NCI-H2029 treated with DMSO at 0.1 percent for 48 hours (cell line): ENCODE measurements at regions not wholly inside any gene's neighbourhood (a gene's known extent, or its start where the extent isn't known, plus 50 kb on each side); places are given as distances from the start of the nearest gene placed in this dataset.

Source experiments
- DNase-seq: peaks from one replicate; lab custom pipeline; 2025; lab: John Stamatoyannopoulos, UW

- no peak for DNase-seq
Measured at GRCh38 chr5:39800042-39800601, 375.3 kb upstream of the DAB2 start.

- no peak for DNase-seq
Measured at GRCh38 chr5:39799242-39799641, 374.5 kb upstream of the DAB2 start.

GRCh38 chr5:39794513-39795210 lies 369.9 kb upstream of the DAB2 start:
- DNase-seq: no peak

GRCh38 chr5:39785410-39785809 lies 360.6 kb upstream of the DAB2 start:
- no peak for DNase-seq

- DNase-seq: no peak
Measured at GRCh38 chr5:39783756-39784421, 359.1 kb upstream of the DAB2 start.

- no peak for DNase-seq
Measured at GRCh38 chr5:39780347-39780746, 355.6 kb upstream of the DAB2 start.

- DNase-seq: no peak
Measured at GRCh38 chr5:39779831-39780230, 355.1 kb upstream of the DAB2 start.

- DNase-seq: no peak
Measured at GRCh38 chr5:39775797-39776365, 351.1 kb upstream of the DAB2 start.

- no peak for DNase-seq
Measured at GRCh38 chr5:39775086-39775796, 350.5 kb upstream of the DAB2 start.

- DNase-seq: no peak
Measured at GRCh38 chr5:39774605-39775004, 349.8 kb upstream of the DAB2 start.

- no peak for DNase-seq
Measured at GRCh38 chr5:39772307-39772706, 347.5 kb upstream of the DAB2 start.

GRCh38 chr5:39767916-39768315 lies 343.1 kb upstream of the DAB2 start:
- DNase-seq: no peak

- no peak for DNase-seq
Measured at GRCh38 chr5:39765366-39765765, 340.6 kb upstream of the DAB2 start.

- DNase-seq: no peak
Measured at GRCh38 chr5:39762761-39763160, 338.0 kb upstream of the DAB2 start.

GRCh38 chr5:39761199-39761950 lies 336.6 kb upstream of the DAB2 start:
- DNase-seq: no peak

- DNase-seq: no peak
Measured at GRCh38 chr5:39760385-39761198, 335.8 kb upstream of the DAB2 start.

GRCh38 chr5:39759701-39760100 lies 334.9 kb upstream of the DAB2 start:
- no peak for DNase-seq

GRCh38 chr5:39758426-39758825 lies 333.6 kb upstream of the DAB2 start:
- DNase-seq: no peak

GRCh38 chr5:39757131-39757530 lies 332.4 kb upstream of the DAB2 start:
- no peak for DNase-seq

GRCh38 chr5:39755986-39756385 lies 331.2 kb upstream of the DAB2 start:
- no peak for DNase-seq

- DNase-seq: no peak
Measured at GRCh38 chr5:39755452-39755851, 330.7 kb upstream of the DAB2 start.
